ENCODE measurements at regions not wholly inside any gene's neighbourhood (a gene's known extent, or its start where the extent isn't known, plus 50 kb on each side); places are given as distances from the start of the nearest gene placed in this dataset.

DNA sequence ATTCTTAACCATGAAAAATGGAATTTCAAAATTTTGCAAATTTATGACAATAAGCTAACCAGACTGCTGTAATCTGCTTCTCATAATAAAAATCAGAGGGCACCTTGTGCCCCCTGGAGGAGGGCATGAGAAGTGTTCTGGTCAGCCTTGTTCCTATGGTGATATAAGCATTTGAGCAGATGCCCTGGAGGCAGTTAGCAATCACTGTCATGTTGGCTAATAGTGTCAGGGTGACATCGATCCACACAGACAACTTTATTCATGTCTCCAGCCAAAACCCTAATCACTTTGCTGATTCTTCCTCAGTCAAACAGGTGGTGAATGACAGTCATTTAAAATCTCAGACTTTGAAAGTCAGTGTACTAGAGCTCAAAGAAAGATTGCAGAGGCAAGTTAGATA lies 943.0 kb downstream of the GALC start:
- Histone ChIP-seq H3K27me3 (ENCODE audit: control insufficient read depth in 4 of 4, insufficient read depth in 4 of 4, low read length in 3 of 4) (no peaks in the 10 kb centered on the region), H3K9ac (ENCODE audit: low read depth in 1 of 2, low read length in 2 of 2) (no peak overlapping the region), H3K36me3 (ENCODE audit: control insufficient read depth in 4 of 4, insufficient read depth in 3 of 4, low read depth in 1 of 4, low read length in 3 of 4) (no peaks in the 10 kb centered on the region), H3K9me3 (ENCODE audit: control insufficient read depth in 4 of 4, low read length in 3 of 4) (no peaks in the 10 kb centered on the region), H3K27ac (ENCODE audit: low read depth in 1 of 2, low read length in 2 of 2) (no peak overlapping the region), H3K4me3 (ENCODE audit: low read depth in 1 of 3, low read length in 3 of 3) (no peak overlapping the region), H3K4me1 (ENCODE audit: control insufficient read depth in 4 of 4, insufficient read depth in 4 of 4, low read length in 3 of 4) (no peaks in the 10 kb centered on the region)
- no peak for DNase-seq (ENCODE audit: low spot score)
- TF ChIP-seq, protein P1, sequence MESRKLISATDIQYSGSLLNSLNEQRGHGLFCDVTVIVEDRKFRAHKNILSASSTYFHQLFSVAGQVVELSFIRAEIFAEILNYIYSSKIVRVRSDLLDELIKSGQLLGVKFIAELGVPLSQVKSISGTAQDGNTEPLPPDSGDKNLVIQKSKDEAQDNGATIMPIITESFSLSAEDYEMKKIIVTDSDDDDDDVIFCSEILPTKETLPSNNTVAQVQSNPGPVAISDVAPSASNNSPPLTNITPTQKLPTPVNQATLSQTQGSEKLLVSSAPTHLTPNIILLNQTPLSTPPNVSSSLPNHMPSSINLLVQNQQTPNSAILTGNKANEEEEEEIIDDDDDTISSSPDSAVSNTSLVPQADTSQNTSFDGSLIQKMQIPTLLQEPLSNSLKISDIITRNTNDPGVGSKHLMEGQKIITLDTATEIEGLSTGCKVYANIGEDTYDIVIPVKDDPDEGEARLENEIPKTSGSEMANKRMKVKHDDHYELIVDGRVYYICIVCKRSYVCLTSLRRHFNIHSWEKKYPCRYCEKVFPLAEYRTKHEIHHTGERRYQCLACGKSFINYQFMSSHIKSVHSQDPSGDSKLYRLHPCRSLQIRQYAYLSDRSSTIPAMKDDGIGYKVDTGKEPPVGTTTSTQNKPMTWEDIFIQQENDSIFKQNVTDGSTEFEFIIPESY (IDR thresholded peaks at IDR 0.05): no peak
- TF ChIP-seq YY1 (IDR thresholded peaks at IDR 0.05) (no peak), FOXA1 (IDR thresholded peaks at IDR 0.05) (no peak), SP1 (IDR thresholded peaks at IDR 0.05) (no peak), HNF4G (IDR thresholded peaks at IDR 0.05) (no peak), RAD21 (IDR thresholded peaks at IDR 0.05) (peak in 1 of 2 donors; percentile 24), TAF1 (conservative IDR thresholded peaks at IDR 0.05) (no peak), GABPA (IDR thresholded peaks at IDR 0.05 in 1 of 2, conservative IDR thresholded peaks at IDR 0.05 in 1 of 2) (no peak), EGR1 (IDR thresholded peaks at IDR 0.05; ENCODE audit: low read depth in 2 of 2) (no peak)
- TF ChIP-seq, protein P2, sequence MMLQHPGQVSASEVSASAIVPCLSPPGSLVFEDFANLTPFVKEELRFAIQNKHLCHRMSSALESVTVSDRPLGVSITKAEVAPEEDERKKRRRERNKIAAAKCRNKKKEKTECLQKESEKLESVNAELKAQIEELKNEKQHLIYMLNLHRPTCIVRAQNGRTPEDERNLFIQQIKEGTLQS (IDR thresholded peaks at IDR 0.05): no peak
- TF ChIP-seq, protein P3, sequence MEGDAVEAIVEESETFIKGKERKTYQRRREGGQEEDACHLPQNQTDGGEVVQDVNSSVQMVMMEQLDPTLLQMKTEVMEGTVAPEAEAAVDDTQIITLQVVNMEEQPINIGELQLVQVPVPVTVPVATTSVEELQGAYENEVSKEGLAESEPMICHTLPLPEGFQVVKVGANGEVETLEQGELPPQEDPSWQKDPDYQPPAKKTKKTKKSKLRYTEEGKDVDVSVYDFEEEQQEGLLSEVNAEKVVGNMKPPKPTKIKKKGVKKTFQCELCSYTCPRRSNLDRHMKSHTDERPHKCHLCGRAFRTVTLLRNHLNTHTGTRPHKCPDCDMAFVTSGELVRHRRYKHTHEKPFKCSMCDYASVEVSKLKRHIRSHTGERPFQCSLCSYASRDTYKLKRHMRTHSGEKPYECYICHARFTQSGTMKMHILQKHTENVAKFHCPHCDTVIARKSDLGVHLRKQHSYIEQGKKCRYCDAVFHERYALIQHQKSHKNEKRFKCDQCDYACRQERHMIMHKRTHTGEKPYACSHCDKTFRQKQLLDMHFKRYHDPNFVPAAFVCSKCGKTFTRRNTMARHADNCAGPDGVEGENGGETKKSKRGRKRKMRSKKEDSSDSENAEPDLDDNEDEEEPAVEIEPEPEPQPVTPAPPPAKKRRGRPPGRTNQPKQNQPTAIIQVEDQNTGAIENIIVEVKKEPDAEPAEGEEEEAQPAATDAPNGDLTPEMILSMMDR (IDR thresholded peaks at IDR 0.05; ENCODE audit: low read depth, low read length, missing input control): peak; percentile 21
- TF ChIP-seq, protein P4, sequence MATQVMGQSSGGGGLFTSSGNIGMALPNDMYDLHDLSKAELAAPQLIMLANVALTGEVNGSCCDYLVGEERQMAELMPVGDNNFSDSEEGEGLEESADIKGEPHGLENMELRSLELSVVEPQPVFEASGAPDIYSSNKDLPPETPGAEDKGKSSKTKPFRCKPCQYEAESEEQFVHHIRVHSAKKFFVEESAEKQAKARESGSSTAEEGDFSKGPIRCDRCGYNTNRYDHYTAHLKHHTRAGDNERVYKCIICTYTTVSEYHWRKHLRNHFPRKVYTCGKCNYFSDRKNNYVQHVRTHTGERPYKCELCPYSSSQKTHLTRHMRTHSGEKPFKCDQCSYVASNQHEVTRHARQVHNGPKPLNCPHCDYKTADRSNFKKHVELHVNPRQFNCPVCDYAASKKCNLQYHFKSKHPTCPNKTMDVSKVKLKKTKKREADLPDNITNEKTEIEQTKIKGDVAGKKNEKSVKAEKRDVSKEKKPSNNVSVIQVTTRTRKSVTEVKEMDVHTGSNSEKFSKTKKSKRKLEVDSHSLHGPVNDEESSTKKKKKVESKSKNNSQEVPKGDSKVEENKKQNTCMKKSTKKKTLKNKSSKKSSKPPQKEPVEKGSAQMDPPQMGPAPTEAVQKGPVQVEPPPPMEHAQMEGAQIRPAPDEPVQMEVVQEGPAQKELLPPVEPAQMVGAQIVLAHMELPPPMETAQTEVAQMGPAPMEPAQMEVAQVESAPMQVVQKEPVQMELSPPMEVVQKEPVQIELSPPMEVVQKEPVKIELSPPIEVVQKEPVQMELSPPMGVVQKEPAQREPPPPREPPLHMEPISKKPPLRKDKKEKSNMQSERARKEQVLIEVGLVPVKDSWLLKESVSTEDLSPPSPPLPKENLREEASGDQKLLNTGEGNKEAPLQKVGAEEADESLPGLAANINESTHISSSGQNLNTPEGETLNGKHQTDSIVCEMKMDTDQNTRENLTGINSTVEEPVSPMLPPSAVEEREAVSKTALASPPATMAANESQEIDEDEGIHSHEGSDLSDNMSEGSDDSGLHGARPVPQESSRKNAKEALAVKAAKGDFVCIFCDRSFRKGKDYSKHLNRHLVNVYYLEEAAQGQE (IDR thresholded peaks at IDR 0.05): no peak
- WGBS: 37% methylated on average over 1 of the region's 1 CpG

DNA sequence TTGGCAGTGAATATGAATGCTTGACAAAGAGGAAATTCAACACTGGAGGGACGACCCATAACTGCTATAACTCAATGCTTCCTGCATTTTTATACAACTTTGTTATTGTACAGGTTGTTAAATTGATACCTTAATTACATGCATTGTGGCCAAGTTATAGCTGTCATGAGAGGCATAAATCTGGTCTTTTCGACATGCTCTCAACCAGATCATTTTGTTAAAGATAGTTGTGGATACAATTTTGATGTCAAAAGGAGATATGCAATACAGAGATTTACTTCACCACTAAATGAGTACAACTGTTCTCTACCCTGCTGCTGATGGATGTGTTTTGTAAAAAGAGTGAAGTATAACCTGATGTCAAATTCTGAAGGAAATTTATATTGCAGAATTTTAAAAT lies 946.0 kb downstream of the GALC start:
- Histone ChIP-seq H3K4me1 (ENCODE audit: control insufficient read depth in 4 of 4, insufficient read depth in 4 of 4, low read length in 3 of 4) (no peaks in the 10 kb centered on the region), H3K36me3 (ENCODE audit: control insufficient read depth in 4 of 4, insufficient read depth in 3 of 4, low read depth in 1 of 4, low read length in 3 of 4) (no peaks in the 10 kb centered on the region), H3K27ac (ENCODE audit: low read depth in 1 of 2, low read length in 2 of 2) (no peak overlapping the region), H3K9ac (ENCODE audit: low read depth in 1 of 2, low read length in 2 of 2) (no peak overlapping the region), H3K9me3 (ENCODE audit: control insufficient read depth in 4 of 4, low read length in 3 of 4) (no peaks in the 10 kb centered on the region), H3K4me3 (ENCODE audit: low read depth in 1 of 3, low read length in 3 of 3) (no peak overlapping the region), H3K27me3 (ENCODE audit: control insufficient read depth in 4 of 4, insufficient read depth in 4 of 4, low read length in 3 of 4) (no peaks in the 10 kb centered on the region)
- TF ChIP-seq EGR1 (IDR thresholded peaks at IDR 0.05; ENCODE audit: low read depth in 2 of 2) (no peak), HNF4G (IDR thresholded peaks at IDR 0.05) (no peak), SP1 (IDR thresholded peaks at IDR 0.05) (no peak), NR2F2 (IDR thresholded peaks at IDR 0.05) (no peak)
- 48% methylated on average over 2 of the region's 2 CpGs for WGBS
- DNase-seq (ENCODE audit: low spot score): no peak
